Fibroblast of lung (primary cell): ENCODE measurements at regions not wholly inside any gene's neighbourhood (a gene's known extent, or its start where the extent isn't known, plus 50 kb on each side); places are given as distances from the start of the nearest gene placed in this dataset.

Source experiments
- DNase-seq, 2 donors: peaks; one replicate each; pipeline versions ENCODE4 v3.0.0 to v3.0.0-alpha.2; 2010; ENCODE audit warnings: low read depth in 2 of 2
- H2AFZ ChIP-seq: 2 replicates; pipeline ENCODE4 v1.5.1; 2012; ENCODE audit warnings: low read length, control low read depth, inconsistent platforms
- H3K27ac ChIP-seq: 2 replicates; pipeline ENCODE4 v1.5.1; 2011; ENCODE audit warnings: low read length, control low read depth; ENCODE audit not compliant: insufficient read depth
- H3K27me3 ChIP-seq: 2 replicates; pipeline ENCODE4 v1.5.1; 2011; ENCODE audit warnings: mild to moderate bottlenecking, low read length; ENCODE audit not compliant: control insufficient read depth, insufficient read depth
- H3K36me3 ChIP-seq: 2 replicates; pipeline ENCODE4 v1.5.1; 2011; ENCODE audit warnings: low read length; ENCODE audit not compliant: control insufficient read depth, insufficient read depth
- H3K4me1 ChIP-seq: 2 replicates; pipeline ENCODE4 v1.5.1; 2011; ENCODE audit warnings: low read length; ENCODE audit not compliant: control insufficient read depth, insufficient read depth; ENCODE audit errors: extremely low read depth
- H3K4me2 ChIP-seq: 2 replicates; pipeline ENCODE4 v1.5.1; 2011; ENCODE audit warnings: low read length, control low read depth; ENCODE audit not compliant: insufficient read depth; ENCODE audit errors: extremely low read depth
- H3K4me3 ChIP-seq, 4 experiments: fragments of 200-600 bp in 1 of 4; sonication (generic) in 1 of 4; replicated peaks in 1 of 4; 2 replicates each; pipeline ENCODE4 v1.5.1; 2011 to 2016; ENCODE audit warnings: low read length in 4 of 4, low read depth in 3 of 4, mild to moderate bottlenecking in 3 of 4, control low read depth in 2 of 4, inconsistent platforms in 1 of 4, mixed read lengths in 1 of 4; ENCODE audit not compliant: insufficient read depth in 1 of 4; ENCODE audit errors: control extremely low read depth in 1 of 4
- H3K79me2 ChIP-seq: 2 replicates; pipeline ENCODE4 v1.5.1; 2012; ENCODE audit warnings: mild to moderate bottlenecking, low read length, inconsistent platforms; ENCODE audit not compliant: control insufficient read depth, insufficient read depth
- H3K9ac ChIP-seq: 2 replicates; pipeline ENCODE4 v1.5.1; 2011; ENCODE audit warnings: mild to moderate bottlenecking, low read length, control low read depth; ENCODE audit not compliant: insufficient read depth
- H3K9me3 ChIP-seq: 2 replicates; pipeline ENCODE4 v1.5.1; 2012; ENCODE audit warnings: low read depth, low read length; ENCODE audit not compliant: control insufficient read depth, insufficient read depth
- H4K20me1 ChIP-seq: 2 replicates; pipeline ENCODE4 v1.5.1; 2011; ENCODE audit warnings: low read length; ENCODE audit not compliant: control insufficient read depth, insufficient read depth; ENCODE audit errors: extremely low read depth
- CTCF ChIP-seq, 2 donors: IDR thresholded peaks in 1 of 2; conservative IDR thresholded peaks in 1 of 2; 1 replicate in 1 of 2; 2 replicates in 1 of 2; pipeline ENCODE4 v1.5.1; 2011 to 2012; ENCODE audit warnings: low read length in 2 of 2, control low read depth in 1 of 2, inconsistent platforms in 1 of 2, low read depth in 1 of 2, mild to moderate bottlenecking in 1 of 2
- EZH2 ChIP-seq: IDR thresholded peaks from 2 replicates; pipeline ENCODE4 v1.5.1; 2012; ENCODE audit warnings: low read length, control low read depth, mild to moderate bottlenecking; ENCODE audit errors: missing control alignments

GRCh38 chr2:118729760-118730159 is 117.7 kb downstream of the EN1 start:
- no peak overlapping the region for H3K27ac ChIP-seq
- H3K4me1 ChIP-seq = no peaks in the 10 kb centered on the region
- H4K20me1 ChIP-seq = no peaks in the 10 kb centered on the region
- TF ChIP-seq EZH2 (no peak), CTCF (conservative IDR thresholded peaks at IDR 0.05 in 1 of 2, IDR thresholded peaks at IDR 0.05 in 1 of 2; ENCODE audit: low read depth in 1 of 2, low read length in 2 of 2) (no peak)
- no peak overlapping the region for H3K9ac ChIP-seq
- H2AFZ ChIP-seq = no peak overlapping the region
- H3K9me3 ChIP-seq = no peaks in the 10 kb centered on the region
- no peak overlapping the region for H3K4me3 ChIP-seq
- no peak overlapping the region for H3K4me2 ChIP-seq
- no peak for DNase-seq
- H3K27me3 ChIP-seq = no peaks in the 10 kb centered on the region
- no peaks in the 10 kb centered on the region for H3K36me3 ChIP-seq
- H3K79me2 ChIP-seq = no peaks in the 10 kb centered on the region

GRCh38 chr2:118728984-118729383 is 118.5 kb downstream of the EN1 start:
- H3K4me3 ChIP-seq = no peak overlapping the region
- H4K20me1 ChIP-seq = no peaks in the 10 kb centered on the region
- TF ChIP-seq CTCF (conservative IDR thresholded peaks at IDR 0.05 in 1 of 2, IDR thresholded peaks at IDR 0.05 in 1 of 2; ENCODE audit: low read depth in 1 of 2, low read length in 2 of 2) (no peak), EZH2 (no peak)
- H3K27ac ChIP-seq = no peak overlapping the region
- H3K4me1 ChIP-seq = no peaks in the 10 kb centered on the region
- DNase-seq = no peak
- no peak overlapping the region for H3K9ac ChIP-seq
- no peaks in the 10 kb centered on the region for H3K9me3 ChIP-seq
- H2AFZ ChIP-seq = no peak overlapping the region
- H3K79me2 ChIP-seq = no peaks in the 10 kb centered on the region
- no peaks in the 10 kb centered on the region for H3K27me3 ChIP-seq
- H3K36me3 ChIP-seq = no peaks in the 10 kb centered on the region
- no peak overlapping the region for H3K4me2 ChIP-seq

GRCh38 chr2:118726821-118727220 is 120.6 kb downstream of the EN1 start:
- H3K36me3 ChIP-seq = no peaks in the 10 kb centered on the region
- H3K4me3 ChIP-seq = no peak overlapping the region
- H2AFZ ChIP-seq = no peak overlapping the region
- no peaks in the 10 kb centered on the region for H3K4me1 ChIP-seq
- no peak overlapping the region for H3K4me2 ChIP-seq
- DNase-seq = no peak
- H3K9me3 ChIP-seq = no peaks in the 10 kb centered on the region
- H3K27me3 ChIP-seq = no peaks in the 10 kb centered on the region
- H3K9ac ChIP-seq = no peak overlapping the region
- no peaks in the 10 kb centered on the region for H4K20me1 ChIP-seq
- H3K27ac ChIP-seq = no peak overlapping the region
- no peaks in the 10 kb centered on the region for H3K79me2 ChIP-seq
- TF ChIP-seq EZH2 = no peak
- TF ChIP-seq CTCF (conservative IDR thresholded peaks at IDR 0.05 in 1 of 2, IDR thresholded peaks at IDR 0.05 in 1 of 2; ENCODE audit: low read depth in 1 of 2, low read length in 2 of 2) = no peak
